22Rv1 (cell line): ENCODE measurements at regions not wholly inside any gene's neighbourhood (a gene's known extent, or its start where the extent isn't known, plus 50 kb on each side); places are given as distances from the start of the nearest gene placed in this dataset.

Experiments
- H3K27ac ChIP-seq: fragments of 450-650 bp; 2 replicates; pipeline ENCODE4 v1.5.1; 2017
- ZFX ChIP-seq: fragments of 450-650 bp; IDR thresholded peaks from 2 replicates; pipeline ENCODE4 v1.6.1; 2017; ENCODE audit warnings: antibody characterized with exemption, borderline replicate concordance
- TF ChIP-seq, protein P1 (sequence below): fragments of 450-650 bp; IDR thresholded peaks from 2 replicates; pipeline ENCODE4 v1.5.1; 2017; ENCODE audit warnings: mild to moderate bottlenecking

GRCh38 chr7:47089461-47089860 is 492.4 kb downstream of the TNS3 start:
- TF ChIP-seq, protein P1, sequence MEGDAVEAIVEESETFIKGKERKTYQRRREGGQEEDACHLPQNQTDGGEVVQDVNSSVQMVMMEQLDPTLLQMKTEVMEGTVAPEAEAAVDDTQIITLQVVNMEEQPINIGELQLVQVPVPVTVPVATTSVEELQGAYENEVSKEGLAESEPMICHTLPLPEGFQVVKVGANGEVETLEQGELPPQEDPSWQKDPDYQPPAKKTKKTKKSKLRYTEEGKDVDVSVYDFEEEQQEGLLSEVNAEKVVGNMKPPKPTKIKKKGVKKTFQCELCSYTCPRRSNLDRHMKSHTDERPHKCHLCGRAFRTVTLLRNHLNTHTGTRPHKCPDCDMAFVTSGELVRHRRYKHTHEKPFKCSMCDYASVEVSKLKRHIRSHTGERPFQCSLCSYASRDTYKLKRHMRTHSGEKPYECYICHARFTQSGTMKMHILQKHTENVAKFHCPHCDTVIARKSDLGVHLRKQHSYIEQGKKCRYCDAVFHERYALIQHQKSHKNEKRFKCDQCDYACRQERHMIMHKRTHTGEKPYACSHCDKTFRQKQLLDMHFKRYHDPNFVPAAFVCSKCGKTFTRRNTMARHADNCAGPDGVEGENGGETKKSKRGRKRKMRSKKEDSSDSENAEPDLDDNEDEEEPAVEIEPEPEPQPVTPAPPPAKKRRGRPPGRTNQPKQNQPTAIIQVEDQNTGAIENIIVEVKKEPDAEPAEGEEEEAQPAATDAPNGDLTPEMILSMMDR, result no peak
- TF ChIP-seq ZFX, result no peak
- no peak overlapping the region for H3K27ac ChIP-seq

DNA sequence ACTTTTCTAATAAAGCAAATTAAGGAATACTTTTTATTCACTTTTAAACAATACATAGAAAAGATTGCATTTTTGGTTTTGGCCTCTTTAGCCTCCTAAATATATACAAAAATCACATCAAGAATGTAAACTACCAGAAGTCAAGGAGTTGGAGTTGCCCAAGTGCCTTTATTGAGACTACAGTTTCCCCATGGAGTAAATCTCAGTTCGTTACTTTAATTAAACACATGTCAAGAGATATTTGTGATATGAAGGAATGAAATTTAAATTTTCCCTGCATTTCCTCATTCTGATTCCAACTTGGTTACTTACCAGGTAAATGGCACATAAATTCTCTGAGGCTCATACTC is 492.9 kb downstream of the TNS3 start:
- TF ChIP-seq, protein P1, result peak; percentile 55
- TF ChIP-seq ZFX, result no peak
- no peak overlapping the region for H3K27ac ChIP-seq

- H3K27ac ChIP-seq, result peak overlapping the region; percentile 13; the same call in 1 of the 2 replicates
- TF ChIP-seq, protein P1, result peak; percentile 94
- TF ChIP-seq ZFX, result no peak
Measured at GRCh38 chr7:47088329-47089067, 493.4 kb downstream of the TNS3 start.

DNA sequence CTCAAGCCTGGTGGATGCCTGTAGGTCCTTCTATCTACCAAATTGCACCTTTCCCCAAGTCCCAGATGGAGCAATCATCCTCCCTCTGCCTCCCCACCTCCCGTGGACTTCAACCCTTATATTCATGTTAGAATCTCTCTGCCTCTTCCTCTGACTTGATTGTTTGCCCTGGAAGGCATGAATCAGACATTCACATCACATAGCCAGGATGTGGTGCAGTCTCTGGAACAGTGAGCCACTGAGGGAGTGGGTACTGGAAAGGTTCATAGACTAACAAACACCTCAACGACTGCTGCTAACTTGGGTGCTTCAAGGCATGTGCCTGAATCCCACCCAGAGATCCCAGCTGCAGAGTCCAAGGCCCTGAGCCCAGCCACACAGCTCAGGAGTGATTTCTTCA is 494.0 kb downstream of the TNS3 start:
- TF ChIP-seq ZFX, result no peak
- TF ChIP-seq, protein P1, result no peak
- H3K27ac ChIP-seq, result peak overlapping the region; percentile 13; the same call in 1 of the 2 replicates

DNA sequence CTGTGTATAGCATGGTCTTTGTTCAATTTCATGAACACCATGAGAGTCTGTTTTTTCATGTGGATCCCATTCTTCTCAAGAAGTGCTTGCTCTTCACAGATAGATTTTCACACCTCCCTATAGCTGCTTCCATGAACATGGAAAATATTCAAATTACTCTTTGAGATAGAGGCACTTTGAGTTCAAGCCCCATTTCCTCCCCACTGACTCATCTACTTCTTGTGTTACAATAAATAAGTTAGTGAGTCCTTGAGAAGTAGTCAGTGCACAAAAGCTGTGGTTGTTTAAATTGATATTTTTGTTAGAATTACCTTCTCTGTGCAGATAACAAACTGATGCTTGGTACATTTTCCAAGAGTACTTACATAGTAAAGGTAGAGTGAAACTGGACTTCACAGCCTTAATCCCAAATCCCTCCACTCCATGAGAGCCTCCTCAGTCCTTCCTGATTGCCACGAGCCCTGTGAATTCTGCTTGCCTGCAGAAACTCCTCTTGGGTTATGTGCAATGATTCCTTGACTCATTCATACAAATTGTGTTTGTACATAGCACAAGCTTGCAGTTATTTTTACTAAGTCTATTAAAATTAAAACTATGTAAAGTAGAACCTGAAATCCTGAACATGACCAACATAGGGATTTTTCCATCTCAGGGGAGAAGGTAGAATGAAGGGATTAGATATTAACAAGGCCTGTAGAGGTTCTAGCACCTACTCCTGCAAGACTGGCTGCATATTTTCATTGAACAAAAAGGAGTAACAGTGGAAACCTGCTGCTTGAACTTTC is 496.2 kb downstream of the TNS3 start:
- TF ChIP-seq ZFX, result no peak
- TF ChIP-seq, protein P1, result no peak

GRCh38 chr7:47083476-47084250 is 498.2 kb downstream of the TNS3 start:
- TF ChIP-seq, protein P1, result no peak
- TF ChIP-seq ZFX, result no peak
- no peak overlapping the region for H3K27ac ChIP-seq

More for the DNA sequence above, 496.2 kb downstream of the TNS3 start:
- no peak overlapping the region for H3K27ac ChIP-seq
